Mammary epithelial cell (primary cell): ENCODE measurements at regions not wholly inside any gene's neighbourhood (a gene's known extent, or its start where the extent isn't known, plus 50 kb on each side); places are given as distances from the start of the nearest gene placed in this dataset.

Experiments
- CTCF ChIP-seq, 2 donors: IDR thresholded peaks in 1 of 2; conservative IDR thresholded peaks in 1 of 2; 2 replicates each; pipeline ENCODE4 v1.5.1; 2011 to 2012; ENCODE audit warnings: inconsistent platforms in 2 of 2, low read length in 2 of 2, mild to moderate bottlenecking in 2 of 2, control low read depth in 1 of 2, low read depth in 1 of 2; ENCODE audit not compliant: insufficient read depth in 1 of 2; ENCODE audit errors: extremely low read depth in 1 of 2
- EZH2 ChIP-seq: IDR thresholded peaks from 2 replicates; pipeline ENCODE4 v1.6.1; 2012; ENCODE audit warnings: low read length, inconsistent platforms, borderline replicate concordance

DNA sequence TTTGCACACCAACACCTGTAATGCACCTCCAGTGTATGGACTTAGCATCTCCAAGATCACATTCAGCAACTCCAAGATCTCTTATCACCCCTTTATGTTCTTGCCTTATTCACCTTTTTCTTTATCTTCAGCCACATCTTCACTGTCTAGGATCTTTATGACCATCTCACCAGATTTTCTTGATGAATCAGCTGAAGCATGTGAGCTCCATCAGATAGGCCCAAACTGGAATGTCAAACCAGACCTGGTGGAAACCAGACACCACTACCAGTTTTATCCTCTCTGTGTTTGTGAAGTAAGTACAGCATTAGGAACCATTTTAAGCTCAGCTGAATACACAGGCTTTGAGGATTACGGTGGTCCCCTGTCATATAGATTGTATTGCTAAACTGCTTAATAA lies 330.4 kb upstream of the NDN start:
- no peak for TF ChIP-seq CTCF (conservative IDR thresholded peaks at IDR 0.05 in 1 of 2, IDR thresholded peaks at IDR 0.05 in 1 of 2; ENCODE audit: extremely low read depth in 1 of 2, insufficient read depth in 1 of 2, low read depth in 1 of 2, low read length in 2 of 2)
- TF ChIP-seq EZH2: no peak
